Activated naive CD4-positive, alpha-beta T cell treated with anti-CD3 and anti-CD28 coated beads for 36 hours (primary cell): ENCODE measurements at regions not wholly inside any gene's neighbourhood (a gene's known extent, or its start where the extent isn't known, plus 50 kb on each side); places are given as distances from the start of the nearest gene placed in this dataset.

Experiments
- CTCF ChIA-PET: fragments of 350-600 bp; sonication (Branson Sonifier 250); formaldehyde crosslinking; loops from one replicate; lab custom pipeline; 2021; ENCODE audit warnings: antibody characterized with exemption; lab: Charles Lee
- DNase-seq: peaks from one replicate; pipeline ENCODE4 v3.0.0-alpha.2; 2020
- H3K27ac Mint-ChIP-seq: one replicate; pipeline ENCODE4 v1.8.0; 2021; ENCODE audit warnings: mild to moderate bottlenecking, mixed read lengths
- H3K27me3 Mint-ChIP-seq: one replicate; pipeline ENCODE4 v1.8.0; 2021; ENCODE audit warnings: low read depth, mixed read lengths
- H3K36me3 Mint-ChIP-seq: one replicate; pipeline ENCODE4 v1.8.0; 2021; ENCODE audit warnings: low read depth, mixed read lengths
- H3K4me1 Mint-ChIP-seq: one replicate; pipeline ENCODE4 v1.8.0; 2021; ENCODE audit warnings: low read depth, mixed read lengths
- H3K4me3 Mint-ChIP-seq: one replicate; pipeline ENCODE4 v1.8.0; 2021; ENCODE audit warnings: mild to moderate bottlenecking, moderate library complexity, mixed read lengths
- H3K9me3 Mint-ChIP-seq: one replicate; pipeline ENCODE4 v1.8.0; 2021; ENCODE audit warnings: mixed read lengths
- intact Hi-C: fragments of 100-400 bp; cut with micrococcal nuclease; formaldehyde crosslinking; loops from one replicate; pipeline ENCODE4 v1.15.1; 2023

DNA sequence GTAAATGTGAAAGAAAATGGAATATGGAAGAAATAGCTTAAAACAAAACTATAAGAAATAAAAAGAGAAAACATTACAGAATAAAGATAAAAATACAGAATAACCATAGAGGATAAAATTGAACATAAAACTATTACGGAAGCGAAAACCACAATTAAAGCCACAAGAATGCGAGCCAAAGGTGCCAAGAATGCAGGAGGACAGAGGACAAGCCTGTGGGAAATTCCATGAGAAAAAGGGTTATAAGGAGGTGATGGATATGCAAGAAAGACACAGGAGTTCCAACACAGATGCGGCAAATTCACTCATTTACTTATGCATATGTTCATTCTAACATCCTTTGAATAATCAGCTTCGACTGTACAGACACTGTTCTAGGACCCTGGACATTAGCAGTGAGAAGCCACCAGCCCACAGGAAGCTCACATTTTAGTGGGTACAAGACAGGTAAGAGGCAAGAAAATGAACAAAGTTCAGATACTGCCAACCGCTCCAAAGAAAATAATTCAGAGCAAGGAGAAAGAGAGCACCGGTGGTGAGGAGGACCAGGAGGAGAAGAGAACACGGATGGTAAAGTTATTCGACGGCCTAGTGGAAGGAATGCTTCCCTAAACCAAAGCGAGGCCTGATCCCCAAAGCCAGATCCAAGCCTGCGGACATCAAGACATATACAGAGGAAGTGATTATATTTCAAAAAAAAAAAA lies 213.7 kb upstream of the MGMT start:
- peaks cover 4% of the 10 kb centered on the region for H3K27me3 Mint-ChIP-seq
- H3K27ac Mint-ChIP-seq: no peak overlapping the region
- no peaks in the 10 kb centered on the region for H3K4me1 Mint-ChIP-seq
- H3K36me3 Mint-ChIP-seq: peaks cover 4% of the 10 kb centered on the region
- CTCF ChIA-PET: no interaction called here
- intact Hi-C loops: no loop called here
- peaks cover 7% of the 10 kb centered on the region for H3K9me3 Mint-ChIP-seq
- no peak overlapping the region for H3K4me3 Mint-ChIP-seq
- no peak for DNase-seq

DNA sequence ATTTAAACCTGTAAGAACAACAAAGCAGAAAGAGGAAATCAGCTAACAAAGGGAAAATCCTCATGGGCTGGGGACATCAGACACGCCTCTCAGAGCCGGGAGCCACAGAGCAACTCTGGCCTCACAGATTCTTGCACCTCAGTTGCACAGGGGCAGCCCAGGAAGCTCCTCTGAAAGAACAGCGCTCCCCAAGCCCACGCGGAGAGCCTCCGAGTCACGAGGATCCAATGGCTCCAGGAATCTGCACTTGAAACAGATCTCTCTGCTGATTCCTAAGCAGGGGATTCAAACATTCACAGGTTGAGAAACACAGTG lies 213.2 kb upstream of the MGMT start:
- H3K4me3 Mint-ChIP-seq: no peak overlapping the region
- H3K27ac Mint-ChIP-seq: no peak overlapping the region
- H3K36me3 Mint-ChIP-seq: peaks cover 4% of the 10 kb centered on the region
- DNase-seq: no peak
- CTCF ChIA-PET: no interaction called here
- intact Hi-C loops: no loop called here
- H3K9me3 Mint-ChIP-seq: peaks cover 7% of the 10 kb centered on the region
- H3K4me1 Mint-ChIP-seq: no peaks in the 10 kb centered on the region
- H3K27me3 Mint-ChIP-seq: peaks cover 4% of the 10 kb centered on the region

DNA sequence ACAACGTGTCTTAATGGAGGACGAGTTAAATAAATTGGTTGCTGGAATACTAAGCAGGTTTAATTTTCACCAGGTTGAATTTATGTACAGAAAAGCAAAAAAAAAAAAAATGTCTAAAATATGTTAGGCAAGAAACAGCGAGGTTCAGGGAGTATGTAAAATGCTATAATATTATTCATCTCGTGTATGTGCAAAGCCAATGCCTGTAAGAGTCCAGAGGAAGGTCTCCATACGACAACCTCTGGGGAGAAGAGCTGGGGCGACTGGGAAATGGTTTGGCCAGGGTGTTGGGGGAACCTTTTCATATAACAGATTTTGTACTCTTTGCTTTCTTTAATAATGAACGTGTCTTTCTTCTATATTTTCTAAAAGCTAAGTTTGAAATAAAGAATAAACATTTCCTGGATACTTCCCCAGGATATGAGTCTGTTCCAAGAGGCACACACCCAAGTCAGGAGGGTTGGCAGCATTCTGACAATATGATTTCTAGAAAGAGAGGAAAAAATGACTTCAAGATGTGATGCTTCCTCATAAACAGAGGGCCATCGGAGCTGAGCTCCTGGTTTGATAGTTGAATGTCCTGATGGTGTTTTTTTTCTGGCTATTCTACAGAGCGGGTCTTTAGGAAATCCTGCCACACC lies 208.6 kb upstream of the MGMT start:
- Mint-ChIP-seq H3K36me3 (no peaks in the 10 kb centered on the region), H3K9me3 (no peaks in the 10 kb centered on the region), H3K27ac (no peak overlapping the region), H3K4me3 (no peak overlapping the region), H3K27me3 (peaks cover 3% of the 10 kb centered on the region), H3K4me1 (no peaks in the 10 kb centered on the region)
- CTCF ChIA-PET: no interaction called here
- no peak for DNase-seq
- intact Hi-C loops: no loop called here

DNA sequence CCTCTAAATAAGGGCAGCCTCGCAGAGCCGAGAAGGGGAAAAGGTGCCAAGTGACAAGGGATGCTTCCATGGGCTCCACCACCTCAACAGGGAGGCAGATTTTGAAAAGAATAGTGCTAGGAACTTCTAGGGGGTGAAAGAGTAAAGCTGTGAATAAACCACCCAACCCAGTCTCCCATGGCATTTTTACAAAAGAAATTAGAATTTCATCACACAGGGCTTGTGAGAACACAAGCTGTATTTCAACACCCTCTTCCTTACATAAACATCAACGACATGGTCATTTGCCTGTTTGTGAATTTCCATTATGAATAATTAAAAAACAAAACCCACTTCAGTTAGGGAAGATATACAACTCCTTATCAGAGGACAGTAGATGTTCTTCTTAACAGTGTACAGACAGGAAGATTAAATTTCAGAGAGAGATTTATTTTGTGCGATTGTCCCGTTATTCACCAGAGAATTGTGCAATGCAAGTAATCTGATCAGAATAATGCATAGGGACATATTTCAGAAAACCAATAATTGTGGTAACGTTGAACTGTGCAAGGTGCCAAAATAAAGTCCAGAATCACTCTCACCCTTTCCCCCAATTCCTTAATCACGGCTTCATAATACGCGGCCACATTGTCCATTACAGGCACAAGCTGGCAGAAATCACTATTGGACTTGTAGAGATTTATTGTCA lies 207.8 kb upstream of the MGMT start:
- CTCF ChIA-PET: no interaction called here
- peaks cover 3% of the 10 kb centered on the region for H3K27me3 Mint-ChIP-seq
- H3K9me3 Mint-ChIP-seq: no peaks in the 10 kb centered on the region
- no peak overlapping the region for H3K4me3 Mint-ChIP-seq
- H3K4me1 Mint-ChIP-seq: no peaks in the 10 kb centered on the region
- no peaks in the 10 kb centered on the region for H3K36me3 Mint-ChIP-seq
- H3K27ac Mint-ChIP-seq: no peak overlapping the region
- intact Hi-C loops: no loop called here
- no peak for DNase-seq

DNA sequence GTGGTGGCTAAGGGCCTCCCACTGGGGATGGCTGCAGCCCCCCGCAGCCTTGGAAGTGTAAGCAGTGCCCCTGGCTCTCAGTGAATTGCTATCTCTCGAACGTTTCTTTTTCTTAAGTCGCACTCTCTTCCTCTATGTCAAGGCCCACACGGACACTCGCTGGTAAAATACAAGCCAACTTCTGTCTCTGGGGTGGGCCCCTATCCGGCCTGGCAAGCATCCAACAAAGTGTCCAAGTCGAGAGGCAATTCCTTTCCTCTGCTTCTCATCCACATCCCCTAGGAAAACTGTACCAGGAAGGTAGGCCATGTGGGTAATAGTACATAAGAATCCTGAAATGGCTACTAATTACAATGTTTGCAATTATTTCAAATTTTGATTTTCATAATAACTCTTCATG lies 194.9 kb upstream of the MGMT start:
- intact Hi-C loops: no loop called here
- no peak overlapping the region for H3K27ac Mint-ChIP-seq
- no peak for DNase-seq
- H3K27me3 Mint-ChIP-seq: peaks cover 5% of the 10 kb centered on the region
- H3K4me3 Mint-ChIP-seq: no peak overlapping the region
- CTCF ChIA-PET: interaction anchor here (1.1 kb wide), 1 partner anchor 241 kb away, joined by 3 read pairs; no protein-coding TSS in a partner anchor
- H3K9me3 Mint-ChIP-seq: no peaks in the 10 kb centered on the region
- no peaks in the 10 kb centered on the region for H3K4me1 Mint-ChIP-seq
- no peaks in the 10 kb centered on the region for H3K36me3 Mint-ChIP-seq

DNA sequence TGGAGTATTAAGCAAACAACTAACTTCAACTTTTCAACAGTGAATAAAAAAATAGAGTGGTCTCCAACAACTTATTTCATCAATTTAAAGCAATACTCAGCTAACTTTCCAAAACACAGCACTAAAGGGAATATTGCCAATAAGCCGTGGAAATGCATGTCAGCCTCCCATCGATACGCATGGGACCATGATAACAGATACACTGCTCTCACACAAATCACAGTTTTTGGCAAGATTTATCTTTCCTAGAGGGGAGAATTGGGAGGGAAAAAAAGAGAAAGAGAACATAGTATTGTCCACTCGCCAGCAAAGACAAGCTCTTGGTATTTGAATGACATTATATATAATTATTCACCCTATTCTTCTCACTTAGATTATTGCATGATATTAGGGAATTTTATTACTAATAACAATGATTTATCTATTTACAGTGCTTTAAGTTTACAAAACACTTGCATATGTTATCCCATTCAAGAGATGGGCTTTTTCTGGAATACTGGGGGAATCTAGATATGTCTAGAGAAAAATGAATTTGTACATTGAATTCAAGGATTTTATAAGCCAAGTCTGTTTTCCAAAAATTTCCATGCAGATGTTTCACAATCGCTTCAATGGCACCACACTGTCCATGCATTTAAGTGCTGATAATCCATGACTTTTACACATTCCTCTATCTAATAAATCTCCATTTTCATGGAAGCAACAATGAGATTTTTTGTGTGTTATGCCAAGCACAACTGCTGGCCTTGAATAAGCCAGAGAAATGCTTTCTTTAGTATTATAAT lies 194.0 kb upstream of the MGMT start:
- peaks cover 10% of the 10 kb centered on the region for H3K27me3 Mint-ChIP-seq
- no peak overlapping the region for H3K4me3 Mint-ChIP-seq
- no peak for DNase-seq
- CTCF ChIA-PET: interaction anchor here (1.1 kb wide), 1 partner anchor 242 kb away, joined by 3 read pairs; no protein-coding TSS in a partner anchor
- H3K27ac Mint-ChIP-seq: no peak overlapping the region
- intact Hi-C loops: no loop called here
- no peaks in the 10 kb centered on the region for H3K36me3 Mint-ChIP-seq
- H3K9me3 Mint-ChIP-seq: no peaks in the 10 kb centered on the region
- no peaks in the 10 kb centered on the region for H3K4me1 Mint-ChIP-seq

DNA sequence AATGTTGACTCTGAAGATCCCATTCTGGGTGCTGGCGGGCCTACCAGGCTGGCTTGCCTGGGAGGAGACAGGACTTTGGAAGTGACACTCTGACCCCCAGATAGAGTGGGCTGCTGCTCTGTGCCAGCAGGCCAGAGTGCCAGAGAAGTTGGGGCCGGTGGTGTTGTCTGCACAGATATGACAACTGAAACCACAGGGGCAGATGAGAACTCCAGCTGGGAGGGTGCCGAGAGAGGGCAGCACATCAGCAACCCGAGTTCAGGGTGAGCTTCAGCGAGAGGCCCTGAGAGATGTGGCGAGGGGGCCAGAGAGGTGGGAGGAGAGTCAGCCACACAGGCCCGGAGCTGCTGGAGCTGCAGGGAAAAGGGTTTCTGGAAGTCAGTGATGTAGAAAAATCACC lies 193.2 kb upstream of the MGMT start:
- no peak for DNase-seq
- no peaks in the 10 kb centered on the region for H3K36me3 Mint-ChIP-seq
- H3K9me3 Mint-ChIP-seq: no peaks in the 10 kb centered on the region
- no peaks in the 10 kb centered on the region for H3K4me1 Mint-ChIP-seq
- H3K4me3 Mint-ChIP-seq: no peak overlapping the region
- CTCF ChIA-PET: no interaction called here
- H3K27ac Mint-ChIP-seq: no peak overlapping the region
- intact Hi-C loops: no loop called here
- H3K27me3 Mint-ChIP-seq: peaks cover 10% of the 10 kb centered on the region

DNA sequence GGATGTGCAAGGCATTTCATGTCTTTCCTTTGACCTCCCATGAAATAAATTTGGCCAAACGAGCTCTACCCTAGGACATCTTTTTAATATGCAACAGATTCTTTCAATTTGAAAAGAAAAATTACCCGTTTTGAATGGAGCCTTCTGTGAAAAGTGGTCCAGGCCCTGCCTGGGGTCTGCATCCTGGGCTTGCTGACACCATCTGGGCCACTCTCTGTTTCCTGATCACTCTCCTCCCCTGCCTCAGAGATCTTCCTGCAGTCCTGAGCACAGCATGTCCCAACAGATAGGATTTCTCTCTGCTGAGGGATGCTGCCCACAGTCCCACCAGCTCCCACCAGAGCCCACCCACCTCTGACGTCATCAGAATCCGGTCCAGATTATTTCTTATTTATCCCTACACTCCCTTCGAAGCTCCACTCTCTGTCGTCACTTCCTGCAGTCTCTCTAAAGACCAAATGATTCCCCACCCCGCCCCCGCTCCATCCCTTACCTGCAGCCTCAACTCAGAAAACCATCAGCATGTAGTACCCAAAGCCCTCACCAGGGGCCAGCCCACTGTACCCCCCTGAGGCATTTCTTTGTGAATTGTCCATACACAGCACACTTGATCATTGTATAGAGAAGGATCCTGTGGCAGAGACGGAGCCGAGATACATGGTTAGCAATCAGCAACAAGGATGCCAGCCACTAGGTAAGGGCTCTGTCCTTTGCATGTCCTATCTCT lies 192.1 kb upstream of the MGMT start:
- no peak for DNase-seq
- no peaks in the 10 kb centered on the region for H3K36me3 Mint-ChIP-seq
- CTCF ChIA-PET: no interaction called here

DNA sequence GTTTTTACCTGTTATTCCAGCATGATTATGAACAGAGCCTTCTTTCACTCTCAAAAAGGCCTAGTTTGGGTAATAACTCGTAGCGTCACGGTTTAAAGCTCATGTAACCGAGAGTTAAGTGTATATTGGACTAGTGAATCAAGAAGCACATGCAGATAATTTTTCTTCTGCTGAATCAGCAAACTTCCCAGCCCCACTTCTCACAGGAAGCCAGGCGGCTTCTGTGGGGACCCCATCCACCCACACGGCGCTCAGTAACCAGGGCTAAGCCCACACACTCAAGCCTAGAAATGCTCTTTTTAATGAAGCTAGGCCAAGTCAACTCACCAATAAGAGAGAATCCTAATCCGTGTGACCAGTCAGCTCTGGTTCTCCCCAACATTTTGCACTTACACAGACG lies 191.2 kb upstream of the MGMT start:
- Mint-ChIP-seq H3K27ac (no peak overlapping the region), H3K27me3 (peaks cover 13% of the 10 kb centered on the region), H3K4me1 (no peaks in the 10 kb centered on the region), H3K36me3 (no peaks in the 10 kb centered on the region), H3K4me3 (no peak overlapping the region), H3K9me3 (no peaks in the 10 kb centered on the region)
- DNase-seq: no peak
- intact Hi-C loops: no loop called here
- CTCF ChIA-PET: no interaction called here

More for the DNA sequence above, 192.1 kb upstream of the MGMT start:
- Mint-ChIP-seq H3K9me3 (no peaks in the 10 kb centered on the region), H3K4me3 (no peak overlapping the region), H3K4me1 (no peaks in the 10 kb centered on the region), H3K27me3 (peaks cover 13% of the 10 kb centered on the region), H3K27ac (no peak overlapping the region)
- intact Hi-C loops: no loop called here

DNA sequence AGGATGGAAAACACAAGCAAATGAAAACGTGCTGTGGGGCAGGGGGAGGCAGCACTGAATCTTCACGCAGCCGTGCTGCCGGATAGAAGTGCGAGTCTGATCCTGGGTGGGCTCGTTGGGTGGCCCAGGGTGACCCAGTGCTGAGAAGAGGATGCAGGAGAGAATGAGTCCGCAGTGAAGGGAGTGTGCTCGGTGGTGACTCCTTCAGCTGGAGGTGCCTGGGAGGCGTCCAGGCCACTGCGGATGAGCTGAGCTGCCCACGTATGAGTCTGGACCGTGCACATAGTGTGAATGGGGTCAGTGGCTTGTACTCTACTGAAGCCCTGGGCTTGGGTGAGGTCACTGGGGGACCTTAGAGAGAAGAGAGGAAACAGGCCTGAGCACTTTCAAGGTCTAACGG lies 190.0 kb upstream of the MGMT start:
- H3K4me1 Mint-ChIP-seq: no peaks in the 10 kb centered on the region
- CTCF ChIA-PET: no interaction called here
- H3K9me3 Mint-ChIP-seq: peaks cover 3% of the 10 kb centered on the region
- no peak for DNase-seq
- no peak overlapping the region for H3K4me3 Mint-ChIP-seq
- peaks cover 2% of the 10 kb centered on the region for H3K36me3 Mint-ChIP-seq
- H3K27me3 Mint-ChIP-seq: peaks cover 17% of the 10 kb centered on the region
- intact Hi-C loops: no loop called here
- no peak overlapping the region for H3K27ac Mint-ChIP-seq

DNA sequence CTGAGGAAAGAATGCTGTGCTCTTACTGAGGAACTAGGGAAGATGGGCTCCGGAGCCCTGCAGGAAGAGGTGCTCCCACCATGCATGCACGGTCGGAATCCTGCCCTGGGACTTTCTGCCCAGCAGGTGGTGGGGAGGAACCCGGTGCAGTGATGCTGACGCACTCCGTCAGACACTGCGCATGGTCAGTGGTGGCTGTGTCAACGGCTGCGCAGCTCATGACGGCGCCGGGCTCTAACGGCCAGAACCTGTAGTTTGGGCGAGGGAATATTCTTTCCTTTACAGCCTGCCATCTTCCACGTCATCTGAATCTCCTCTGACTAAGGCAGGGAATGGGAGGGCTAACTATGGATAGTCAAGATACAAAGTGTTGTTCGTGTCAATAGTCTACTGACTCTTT lies 189.2 kb upstream of the MGMT start:
- CTCF ChIA-PET: no interaction called here
- no peak overlapping the region for H3K27ac Mint-ChIP-seq
- intact Hi-C loops: no loop called here
- DNase-seq: no peak
- H3K4me3 Mint-ChIP-seq: no peak overlapping the region
- peaks cover 17% of the 10 kb centered on the region for H3K27me3 Mint-ChIP-seq
- peaks cover 3% of the 10 kb centered on the region for H3K9me3 Mint-ChIP-seq
- H3K36me3 Mint-ChIP-seq: peaks cover 2% of the 10 kb centered on the region
- no peaks in the 10 kb centered on the region for H3K4me1 Mint-ChIP-seq

DNA sequence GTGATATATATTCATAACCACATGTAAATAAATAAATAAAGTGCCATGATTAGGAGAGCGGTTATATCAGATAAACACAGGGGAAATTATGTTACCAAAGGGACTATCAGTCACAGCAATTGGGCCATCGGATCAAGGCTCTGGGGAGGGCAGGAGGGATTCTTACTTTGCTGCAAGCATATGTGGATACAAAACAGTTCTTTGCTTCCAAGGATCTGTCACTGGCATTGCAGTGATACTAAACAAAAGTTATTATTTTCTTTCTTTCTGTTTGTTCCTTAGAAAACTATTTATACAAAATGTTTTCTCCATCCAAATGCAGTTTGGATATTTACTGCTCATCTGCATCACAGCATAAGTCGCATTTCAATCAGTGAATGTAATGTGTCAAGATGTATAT lies 188.4 kb upstream of the MGMT start:
- Mint-ChIP-seq H3K27ac (no peak overlapping the region), H3K27me3 (peaks cover 17% of the 10 kb centered on the region), H3K36me3 (peaks cover 2% of the 10 kb centered on the region), H3K9me3 (peaks cover 3% of the 10 kb centered on the region), H3K4me1 (no peaks in the 10 kb centered on the region), H3K4me3 (no peak overlapping the region)
- intact Hi-C loops: no loop called here
- DNase-seq: no peak
- CTCF ChIA-PET: no interaction called here
